PC-3 (cell line): ENCODE measurements at regions not wholly inside any gene's neighbourhood (a gene's known extent, or its start where the extent isn't known, plus 50 kb on each side); places are given as distances from the start of the nearest gene placed in this dataset.

Experiments
- EZH2 ChIP-seq: fragments of 300-600 bp; sonication (generic); IDR thresholded peaks from one replicate; pipeline ENCODE4 v1.6.1; 2017; ENCODE audit warnings: antibody characterized with exemption, mild to moderate bottlenecking, low read length; ENCODE audit not compliant: unreplicated experiment
- EZH2phosphoT487 ChIP-seq: fragments of 300-600 bp; sonication (generic); IDR thresholded peaks from 2 replicates; pipeline ENCODE4 v1.6.1; 2018; ENCODE audit warnings: mild to moderate bottlenecking, antibody characterized with exemption, low read length, borderline replicate concordance
- TF ChIP-seq, protein P1 (sequence below): fragments of 300-600 bp; sonication (generic); conservative IDR thresholded peaks from 2 replicates; pipeline ENCODE4 v1.5.1; 2017; ENCODE audit warnings: antibody characterized with exemption, low read depth, mild to moderate bottlenecking, low read length

GRCh38 chr14:81931828-81932227, 398.2 kb upstream of the SEL1L start:
- TF ChIP-seq, protein P1, sequence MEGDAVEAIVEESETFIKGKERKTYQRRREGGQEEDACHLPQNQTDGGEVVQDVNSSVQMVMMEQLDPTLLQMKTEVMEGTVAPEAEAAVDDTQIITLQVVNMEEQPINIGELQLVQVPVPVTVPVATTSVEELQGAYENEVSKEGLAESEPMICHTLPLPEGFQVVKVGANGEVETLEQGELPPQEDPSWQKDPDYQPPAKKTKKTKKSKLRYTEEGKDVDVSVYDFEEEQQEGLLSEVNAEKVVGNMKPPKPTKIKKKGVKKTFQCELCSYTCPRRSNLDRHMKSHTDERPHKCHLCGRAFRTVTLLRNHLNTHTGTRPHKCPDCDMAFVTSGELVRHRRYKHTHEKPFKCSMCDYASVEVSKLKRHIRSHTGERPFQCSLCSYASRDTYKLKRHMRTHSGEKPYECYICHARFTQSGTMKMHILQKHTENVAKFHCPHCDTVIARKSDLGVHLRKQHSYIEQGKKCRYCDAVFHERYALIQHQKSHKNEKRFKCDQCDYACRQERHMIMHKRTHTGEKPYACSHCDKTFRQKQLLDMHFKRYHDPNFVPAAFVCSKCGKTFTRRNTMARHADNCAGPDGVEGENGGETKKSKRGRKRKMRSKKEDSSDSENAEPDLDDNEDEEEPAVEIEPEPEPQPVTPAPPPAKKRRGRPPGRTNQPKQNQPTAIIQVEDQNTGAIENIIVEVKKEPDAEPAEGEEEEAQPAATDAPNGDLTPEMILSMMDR, result no peak
- TF ChIP-seq EZH2phosphoT487 (no peak), EZH2 (no peak)
